Left cardiac atrium (tissue), 4 donors: ENCODE measurements at regions not wholly inside any gene's neighbourhood (a gene's known extent, or its start where the extent isn't known, plus 50 kb on each side); places are given as distances from the start of the nearest gene placed in this dataset.
"Not testable (repeated sequence)": the region's sequence is repeated elsewhere in the genome, so short reads cannot be mapped to it uniquely, and the experiment has no call there.

Source experiments
- ATAC-seq, 2 donors: fragments of 200-7000 bp; cut with Tn5 transposase; one replicate each; pipeline ENCODE4 v1.9.1; 2020; ENCODE audit warnings: mild to moderate bottlenecking in 2 of 2, moderate library complexity in 2 of 2
- DNase-seq: peaks from one replicate; pipeline ENCODE4 v3.0.0-alpha.2; 2020
- intact Hi-C, 2 donors: fragments of 100-400 bp; cut with DNase I; formaldehyde crosslinking; loops; one replicate each; pipeline versions ENCODE4 v1.14.1 to v1.15.1; 2022 to 2023
- donor health status: DM: no; HTN: yes; CAD: no.
- donor health status: DM: no; HTN: yes; CAD: no; lungs with severe emphysema.
- donor health status: DM: yes; HTN: yes; CAD: no.
- donor health status: Dilated cardiomyopathy.

- DNase-seq: peak; percentile 67
- intact Hi-C loops: no loop called here
- peak; percentile 88 to 93 for ATAC-seq
These were observed 89.5 kb downstream of the EOMES start for GRCh38 chr3:27632431-27633223.

- ATAC-seq (no peak), DNase-seq (no peak)
- intact Hi-C loops: no loop called here
These were observed 91.2 kb downstream of the EOMES start for GRCh38 chr3:27630885-27631284.

- ATAC-seq (no peak), DNase-seq (no peak)
- intact Hi-C loops: no loop called here
These were observed 92.8 kb downstream of the EOMES start for GRCh38 chr3:27629366-27629765.

GRCh38 chr3:27628026-27628750 lies 93.9 kb downstream of the EOMES start:
- DNase-seq (no peak), ATAC-seq (no peak)
- intact Hi-C loops: no loop called here

DNA sequence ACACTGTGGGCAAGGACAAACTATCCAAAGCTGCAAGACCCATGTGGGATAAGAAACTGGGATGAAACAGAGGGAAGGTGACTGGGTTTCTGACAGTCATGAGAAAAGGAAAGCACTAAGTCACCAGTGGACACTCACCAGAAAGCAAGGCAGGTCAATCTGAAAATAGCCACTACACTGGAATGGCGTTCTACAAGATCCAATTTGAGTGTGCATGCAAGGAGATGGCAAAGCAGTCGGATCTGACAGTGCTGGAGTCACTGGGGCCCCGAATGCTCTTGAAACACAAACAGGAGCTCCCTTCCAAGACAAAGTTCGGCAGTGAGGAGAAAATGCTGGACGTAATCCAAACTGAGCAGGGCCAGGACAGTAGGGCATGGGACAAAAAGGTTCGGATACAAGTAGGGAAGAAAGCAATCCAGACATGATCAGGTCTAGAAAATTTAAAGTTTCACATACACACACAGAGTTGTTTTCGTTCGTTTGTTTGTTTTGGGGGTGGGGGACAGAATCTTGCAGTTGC lies 95.5 kb downstream of the EOMES start:
- DNase-seq (no peak), ATAC-seq (peak in 1 of 2 donors; percentile 31)
- intact Hi-C loops: no loop called here

GRCh38 chr3:27625864-27626263 lies 96.3 kb downstream of the EOMES start:
- ATAC-seq (no peak), DNase-seq (no peak)
- intact Hi-C loops: no loop called here

- intact Hi-C loops: no loop called here
- peak; percentile 44 for DNase-seq
These were observed 98.9 kb downstream of the EOMES start for GRCh38 chr3:27623085-27623753.

DNA sequence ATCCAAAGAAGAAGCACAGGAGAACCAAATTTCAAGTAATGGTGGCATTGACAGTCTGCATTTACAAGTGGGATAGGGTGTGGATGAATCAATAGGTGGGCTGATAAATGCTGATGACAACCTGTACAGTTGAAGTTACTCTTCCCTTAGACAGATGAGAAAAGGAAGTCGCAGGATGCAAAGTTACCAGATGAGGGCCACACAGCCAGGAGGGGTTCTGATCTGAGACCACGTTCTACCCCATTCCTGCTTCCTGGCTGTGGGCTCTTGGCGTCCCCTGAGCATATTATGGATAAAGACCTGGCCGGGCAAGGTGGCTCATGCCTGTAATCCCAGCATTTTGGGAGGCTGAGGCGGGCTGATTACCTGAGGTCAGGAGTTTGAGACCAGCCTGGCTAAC lies 104.6 kb downstream of the EOMES start:
- DNase-seq (no peak), ATAC-seq (no peak)
- intact Hi-C loops: no loop called here

More at GRCh38 chr3:27623085-27623753, 98.9 kb downstream of the EOMES start:
- ATAC-seq: peak; percentile 67 to 82

- ATAC-seq (no peak), DNase-seq (no peak)
- intact Hi-C loops: no loop called here
These were observed 106.1 kb downstream of the EOMES start for GRCh38 chr3:27616031-27616430.

DNA sequence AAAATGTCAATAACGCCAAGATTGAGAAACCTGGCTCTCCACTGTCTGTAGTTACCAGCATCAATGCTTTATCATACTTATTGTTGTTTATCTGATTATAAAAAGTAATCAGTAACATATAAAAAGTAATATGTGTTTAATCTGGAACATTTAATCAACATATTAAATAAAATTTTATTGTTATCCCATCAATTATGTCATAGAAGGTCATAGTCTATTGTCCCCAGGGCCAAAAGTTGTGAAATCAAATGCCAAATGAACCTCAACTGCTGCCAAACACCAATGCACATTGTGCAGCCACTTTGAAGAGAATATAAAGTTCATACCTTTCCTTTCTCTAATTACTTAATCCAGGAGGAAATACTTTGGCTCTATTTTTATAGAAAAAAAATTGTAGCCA lies 106.6 kb downstream of the EOMES start:
- no peak for DNase-seq
- no peak for ATAC-seq
- intact Hi-C loops: no loop called here

DNA sequence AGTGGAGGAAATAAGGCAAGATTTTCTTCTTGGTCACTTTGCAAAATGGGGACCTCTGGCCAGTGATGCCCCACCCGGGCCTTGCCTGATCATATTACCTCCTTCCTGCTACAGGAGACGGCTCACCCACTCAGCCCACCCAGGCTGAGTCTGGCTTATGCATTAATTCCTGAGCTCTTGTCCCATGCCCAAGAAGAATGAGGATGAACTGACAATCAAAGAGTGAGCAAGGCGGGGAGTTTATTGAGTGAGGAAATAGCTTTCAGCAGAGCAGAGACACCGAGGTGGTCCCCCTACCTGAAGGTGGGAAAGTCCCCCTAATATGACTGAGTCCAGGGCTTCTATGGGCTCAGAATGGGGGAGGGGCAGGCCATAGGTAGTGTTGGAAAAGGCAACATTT lies 107.5 kb downstream of the EOMES start:
- DNase-seq (no peak), ATAC-seq (no peak)
- intact Hi-C loops: no loop called here

DNA sequence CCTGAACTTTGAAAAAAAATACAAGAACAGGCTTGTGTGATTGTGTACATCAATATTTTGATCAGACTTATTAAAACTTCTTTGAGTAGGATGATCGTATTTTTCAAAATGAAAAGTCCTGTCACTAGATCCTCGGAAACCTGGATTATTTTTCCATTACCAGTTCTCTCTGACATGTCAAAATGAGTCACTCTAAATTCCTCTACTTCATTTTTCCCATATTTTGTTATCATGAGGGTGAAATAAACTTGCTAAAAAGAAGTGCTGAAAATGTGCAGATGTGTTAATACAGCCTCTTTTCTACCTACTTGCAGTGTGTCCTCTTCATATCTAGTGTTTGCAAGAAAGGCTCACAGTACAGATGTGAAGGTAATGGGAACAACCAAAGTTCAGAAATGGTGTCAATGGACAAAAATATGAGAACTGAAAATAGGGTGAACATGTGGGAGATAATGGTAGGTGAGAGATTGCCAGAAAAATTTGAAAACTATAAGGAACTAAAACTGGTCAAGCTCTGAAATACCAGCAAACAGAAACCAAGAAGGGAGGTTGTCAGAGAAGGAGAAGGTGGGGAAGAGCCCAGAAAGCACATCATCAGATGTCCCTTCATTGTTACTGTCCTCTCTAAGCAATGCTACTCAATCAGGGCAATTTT lies 108.2 kb downstream of the EOMES start:
- intact Hi-C loops: no loop called here
- no peak for ATAC-seq

GRCh38 chr3:27610800-27611525 lies 111.2 kb downstream of the EOMES start:
- ATAC-seq (no peak), DNase-seq (no peak)
- intact Hi-C loops: no loop called here

More for the DNA sequence above, 108.2 kb downstream of the EOMES start:
- no peak for DNase-seq

- intact Hi-C loops: no loop called here
- no peak for DNase-seq
- ATAC-seq: peak in 1 of 2 donors; percentile 35
These were observed 114.8 kb downstream of the EOMES start for GRCh38 chr3:27607370-27607769.

DNA sequence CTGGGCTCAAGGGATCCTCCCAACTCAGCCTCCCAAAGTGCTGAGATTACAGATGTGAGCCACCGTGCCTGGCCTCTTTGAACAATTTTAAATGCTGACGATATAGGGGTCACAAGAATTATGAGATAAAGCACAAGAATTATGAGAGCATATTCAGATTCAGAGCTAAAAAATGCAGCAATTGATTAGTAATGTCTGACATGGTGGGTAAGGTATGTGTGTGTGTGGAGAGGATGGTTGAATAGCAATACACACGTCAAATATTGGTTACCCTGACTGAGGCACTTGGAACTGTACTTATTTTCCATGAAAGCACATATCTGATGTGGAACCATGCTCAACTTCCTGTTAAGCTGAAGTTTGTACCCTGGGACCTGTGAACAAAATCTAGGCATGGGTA lies 115.6 kb downstream of the EOMES start:
- intact Hi-C loops: no loop called here

GRCh38 chr3:27601311-27601710 lies 117.1 kb upstream of the SLC4A7 start:
- ATAC-seq, intact Hi-C loops, DNase-seq: not testable (repeated sequence)

More for the DNA sequence above, 115.6 kb downstream of the EOMES start:
- ATAC-seq: no peak
- no peak for DNase-seq

- ATAC-seq, DNase-seq, intact Hi-C loops: not testable (repeated sequence)
These were observed 115.6 kb upstream of the SLC4A7 start for GRCh38 chr3:27599741-27600140.

DNA sequence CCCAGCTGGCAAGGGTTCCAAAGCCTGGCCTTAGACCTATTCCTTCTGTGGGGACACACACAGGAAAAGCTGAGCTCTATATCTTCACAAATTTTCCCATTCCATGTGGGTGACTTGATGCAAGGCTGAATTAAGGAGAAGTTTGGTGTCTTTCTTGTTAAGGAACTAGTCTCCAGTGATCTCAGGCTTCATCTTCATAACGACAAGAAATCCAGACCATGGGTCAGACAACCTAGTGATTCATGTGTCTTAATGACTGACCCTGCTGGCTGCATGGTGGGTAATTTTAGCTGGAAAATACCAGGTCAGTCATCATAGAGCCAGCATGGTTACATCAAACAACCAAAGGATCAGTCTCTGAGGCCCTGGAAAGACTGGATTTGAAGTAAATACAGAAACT lies 112.7 kb upstream of the SLC4A7 start:
- intact Hi-C loops: no loop called here

More for the DNA sequence above, 112.7 kb upstream of the SLC4A7 start:
- ATAC-seq (peak in 1 of 2 donors; percentile 64), DNase-seq (no peak)
